Stimulated activated CD8-positive, alpha-beta memory T cell treated with anti-CD3 and anti-CD28 coated beads, Interleukin-4, amount 100 ng/mL, for 48 hours (primary cell): ENCODE measurements at regions not wholly inside any gene's neighbourhood (a gene's known extent, or its start where the extent isn't known, plus 50 kb on each side); places are given as distances from the start of the nearest gene placed in this dataset.
"Not testable (repeated sequence)": the region's sequence is repeated elsewhere in the genome, so short reads cannot be mapped to it uniquely, and the experiment has no call there.

Experiments
- DNase-seq: peaks from one replicate; pipeline ENCODE4 v3.0.0-alpha.2; 2020

DNA sequence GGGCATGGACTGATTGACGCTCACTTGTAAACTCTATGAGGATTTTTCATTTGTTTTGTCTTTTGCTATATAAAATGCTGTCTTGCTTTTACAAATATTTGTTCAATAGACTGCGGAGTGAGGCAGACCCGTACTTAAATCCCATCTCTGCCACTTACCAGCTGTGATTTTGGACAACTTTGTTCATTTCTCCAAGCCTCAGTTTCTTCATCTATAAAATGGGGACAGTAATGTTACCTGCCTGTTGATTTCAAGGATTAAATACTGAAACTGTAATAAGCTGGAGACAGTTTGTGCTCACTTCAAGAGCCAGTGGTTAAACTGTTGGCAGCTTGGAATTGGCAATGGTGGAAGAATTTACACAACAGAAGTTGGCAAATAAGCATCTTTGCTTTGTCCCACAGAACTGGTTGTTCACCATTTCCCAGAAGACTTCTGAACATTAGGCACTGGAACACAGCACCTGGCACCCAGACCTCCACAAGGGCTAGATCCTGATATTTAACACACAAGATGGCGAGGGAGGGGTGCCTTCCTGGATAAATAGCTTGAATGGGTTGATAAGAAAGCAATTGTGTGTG is 479.2 kb downstream of the QKI start:
- no peak for DNase-seq

DNA sequence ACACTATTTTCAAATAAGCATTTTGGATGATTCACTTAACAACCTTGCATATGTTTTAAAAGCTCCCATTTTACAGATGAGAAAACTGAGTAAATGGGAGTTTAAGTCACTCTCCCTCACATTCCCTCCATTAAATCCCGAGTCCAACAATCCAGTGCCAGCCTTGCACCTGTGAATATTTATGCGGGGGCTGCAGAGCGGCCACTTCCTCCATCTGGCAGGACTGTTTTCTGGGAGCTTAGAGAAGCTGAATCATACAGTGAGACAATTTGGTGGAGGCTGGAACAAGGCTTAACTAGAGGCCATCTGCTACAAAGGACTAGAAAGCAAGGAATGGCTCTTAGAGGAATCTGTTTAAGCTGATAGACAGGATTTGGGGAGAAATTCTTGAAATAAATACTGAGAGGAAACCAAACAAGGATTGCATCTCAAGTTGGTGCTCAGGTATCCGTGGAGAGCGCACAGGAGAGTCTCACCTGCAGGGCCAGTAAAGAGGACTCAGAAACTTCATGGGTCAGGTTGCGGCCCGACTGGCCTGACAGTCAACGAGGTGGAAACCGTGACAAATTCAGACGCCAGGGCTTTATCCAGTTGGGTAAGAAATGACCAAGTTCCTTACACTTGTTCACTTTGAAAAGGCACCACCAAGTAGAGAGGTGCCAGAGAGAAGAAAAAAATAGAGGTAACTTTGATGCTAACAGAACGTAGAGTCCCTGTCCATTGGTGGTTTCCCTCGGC is 478.5 kb downstream of the QKI start:
- DNase-seq = no peak

DNA sequence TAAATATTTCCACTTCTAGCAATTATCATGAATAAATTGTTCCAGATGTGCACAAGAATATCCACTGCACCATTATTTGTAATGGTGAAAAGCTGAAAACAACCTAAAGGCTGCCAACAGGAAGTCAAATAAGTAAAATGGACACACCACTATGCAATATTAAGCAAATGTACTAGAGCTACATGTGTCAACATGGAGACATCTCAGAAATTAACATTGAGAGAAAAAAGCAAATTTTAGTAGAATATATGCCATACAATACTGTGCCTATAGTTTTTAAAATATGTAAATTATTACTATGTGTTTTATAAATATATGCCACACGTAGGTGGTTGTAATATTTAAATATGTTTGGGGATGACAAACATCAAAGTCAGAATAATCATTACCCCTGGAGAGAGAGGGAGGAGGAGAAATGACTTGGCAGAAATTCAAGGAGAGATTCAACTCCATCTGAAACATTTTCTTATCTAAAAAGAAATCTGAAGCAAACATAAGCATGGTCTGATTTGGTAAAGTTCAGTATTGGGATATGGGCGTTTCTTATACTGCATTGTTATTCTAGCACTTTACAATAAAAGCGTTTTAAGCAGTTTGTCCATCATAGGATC is 475.5 kb downstream of the QKI start:
- DNase-seq = no peak

DNA sequence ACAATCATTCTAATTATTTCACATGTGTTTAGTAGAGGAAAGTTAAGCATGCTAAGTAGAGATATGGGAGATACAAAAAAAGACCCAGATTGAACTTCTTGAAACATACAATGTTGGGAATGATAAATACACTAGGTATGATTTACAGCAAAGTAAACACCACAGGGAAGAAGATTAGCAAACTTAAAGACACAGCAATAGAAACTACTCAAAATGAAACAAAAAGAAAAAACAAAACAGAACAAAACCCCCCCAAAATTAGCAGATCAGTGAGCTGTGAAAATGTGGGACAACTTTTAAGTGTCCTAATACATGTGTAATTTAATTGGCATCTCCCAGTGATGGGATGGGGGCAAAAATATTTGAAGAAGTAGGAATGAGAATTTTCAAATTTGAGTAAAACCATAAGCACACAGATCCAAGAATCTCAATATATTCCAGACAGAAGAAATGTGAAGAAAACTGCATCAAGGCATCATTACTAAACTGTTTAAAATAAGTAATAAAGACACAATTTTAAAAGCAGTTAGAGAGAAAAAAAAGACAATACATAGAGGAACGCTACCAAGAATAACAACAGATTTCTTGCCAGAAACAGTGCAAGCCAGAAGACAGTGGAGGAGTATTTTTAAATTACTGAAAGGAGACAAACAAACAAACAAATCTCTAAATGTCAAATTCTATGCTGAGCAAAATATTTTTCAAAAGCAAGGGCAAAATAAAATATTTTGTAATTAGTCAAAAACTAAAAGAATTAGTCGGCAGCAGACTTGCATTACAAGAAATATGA is 473.7 kb downstream of the QKI start:
- DNase-seq = no peak

DNA sequence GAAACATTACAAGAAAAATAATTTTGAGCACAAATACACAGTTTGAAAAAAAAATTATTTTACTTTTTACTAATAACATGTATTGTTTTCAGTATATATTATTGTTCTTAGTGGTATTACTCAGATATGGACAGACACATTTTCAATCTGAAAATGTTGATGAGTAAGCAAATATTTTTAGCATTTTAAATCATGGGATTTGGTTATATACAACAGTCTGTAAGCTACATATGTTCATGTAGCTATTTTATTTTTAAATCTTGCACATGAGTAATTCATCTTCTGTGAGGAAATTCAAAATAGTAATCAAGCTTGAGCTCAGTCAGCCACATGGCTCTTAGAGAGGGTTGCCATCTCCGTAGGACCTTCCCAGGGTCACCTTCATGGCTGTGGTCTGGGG is 471.9 kb downstream of the QKI start:
- no peak for DNase-seq

DNA sequence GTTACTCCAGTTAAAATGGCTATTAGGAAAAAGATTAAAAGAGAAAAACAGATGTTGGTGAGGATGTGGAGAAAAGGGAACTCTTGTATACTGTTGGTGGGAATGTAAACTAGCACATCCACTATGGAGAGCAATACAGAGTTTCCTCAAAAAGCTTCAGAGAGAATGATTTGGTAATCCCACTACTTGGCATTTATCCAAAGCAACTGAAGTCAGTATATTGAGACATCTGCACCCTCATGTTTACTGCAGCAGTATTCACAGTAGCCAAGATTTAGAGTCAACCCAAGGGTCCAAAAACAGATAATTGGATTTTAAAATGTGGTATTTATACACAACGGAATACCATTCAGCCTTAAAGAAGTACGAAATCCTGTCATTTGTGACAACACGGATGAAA is 469.5 kb downstream of the QKI start:
- DNase-seq = no peak

DNA sequence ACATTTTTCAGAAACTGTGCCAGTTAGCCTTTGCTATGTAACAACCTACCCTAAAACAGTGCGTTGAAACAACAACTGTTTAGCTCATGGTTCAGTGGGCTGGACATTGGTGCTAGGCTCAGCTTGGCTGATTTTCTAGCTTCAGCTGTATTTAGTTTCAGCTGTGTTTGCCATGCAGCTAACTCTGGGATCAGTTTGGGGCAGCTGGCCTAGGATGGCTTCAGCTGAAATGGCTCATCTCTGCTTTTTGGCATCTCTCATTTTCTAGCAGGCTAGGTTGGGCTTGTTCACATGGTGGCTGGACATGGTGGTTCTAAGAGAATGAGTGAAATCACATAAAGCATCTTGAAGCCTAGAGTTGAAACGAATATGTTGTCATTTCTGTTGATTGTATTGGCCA is 464.2 kb downstream of the QKI start:
- no peak for DNase-seq

DNA sequence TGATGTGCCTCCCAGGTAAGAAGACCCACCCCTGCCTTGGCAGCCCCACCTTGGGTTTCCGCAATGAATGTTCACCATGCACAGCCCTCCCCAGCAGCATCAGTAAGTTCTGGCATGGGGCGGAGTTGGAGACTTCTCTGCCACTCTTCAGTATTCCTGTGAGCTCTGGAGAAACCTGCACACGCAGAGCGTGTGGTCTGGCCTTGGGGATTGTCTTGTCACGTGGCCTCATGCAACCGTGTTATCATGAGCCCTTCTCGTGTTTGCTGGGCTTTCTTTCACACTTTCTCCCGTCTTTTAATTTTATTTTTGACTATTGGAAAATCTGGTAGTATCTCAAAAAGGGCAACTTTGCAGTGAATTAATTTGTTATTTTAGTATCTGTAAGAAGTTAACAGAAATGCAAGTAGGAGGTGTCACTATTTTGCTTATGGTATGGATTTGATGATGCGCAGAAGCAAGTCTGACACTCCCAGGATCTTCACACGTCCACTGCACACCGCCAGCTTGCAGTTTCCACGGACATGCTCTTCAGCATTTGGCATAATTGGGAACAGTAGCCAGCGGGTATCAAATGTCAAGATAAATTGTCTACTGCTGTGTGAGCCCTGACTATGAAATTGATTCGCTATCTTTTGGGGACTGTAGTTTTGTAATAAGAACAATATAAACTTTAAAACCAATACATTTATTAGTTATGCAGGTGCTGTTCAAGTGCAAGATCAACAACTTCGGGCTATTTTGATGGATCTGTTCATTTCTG is 463.5 kb downstream of the QKI start:
- DNase-seq = no peak

DNA sequence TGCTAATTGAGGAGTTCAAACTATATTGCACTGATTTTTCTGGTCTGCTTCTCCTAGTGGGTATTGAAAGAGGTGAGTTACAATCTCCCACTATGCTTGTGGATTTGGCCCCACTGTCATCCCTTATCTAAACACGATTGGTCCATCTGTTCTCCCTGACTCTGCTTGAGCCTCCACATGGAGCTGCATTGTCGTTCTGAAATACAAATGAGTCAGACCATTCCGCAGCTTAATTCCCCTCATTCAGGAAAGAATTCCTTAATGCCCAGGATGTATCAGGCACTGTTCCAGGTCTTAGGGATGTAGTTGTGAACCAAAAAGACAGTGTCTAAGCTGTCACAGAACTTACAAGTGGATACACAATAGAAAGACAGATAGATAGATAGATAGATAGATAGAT is 461.9 kb downstream of the QKI start:
- DNase-seq = no peak

DNA sequence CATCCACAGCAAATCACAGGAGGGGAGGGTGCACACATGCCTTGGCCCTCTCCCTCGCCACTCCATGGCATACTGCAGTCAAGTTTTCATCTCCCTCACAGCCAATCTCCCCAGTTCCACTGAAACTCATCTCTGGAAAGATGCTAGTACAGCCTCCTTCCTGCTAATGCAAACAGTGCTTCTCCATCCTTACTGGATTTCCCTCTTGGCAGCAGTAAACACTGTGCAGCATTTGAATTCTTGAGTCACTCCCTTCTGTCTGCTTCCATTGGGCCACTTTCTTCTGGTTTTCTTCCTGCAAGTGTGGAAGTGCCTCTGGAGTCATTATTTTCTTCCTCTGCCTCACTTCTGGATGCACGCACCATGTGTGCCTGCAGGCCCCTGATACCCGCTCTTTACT is 460.3 kb downstream of the QKI start:
- DNase-seq = no peak

DNA sequence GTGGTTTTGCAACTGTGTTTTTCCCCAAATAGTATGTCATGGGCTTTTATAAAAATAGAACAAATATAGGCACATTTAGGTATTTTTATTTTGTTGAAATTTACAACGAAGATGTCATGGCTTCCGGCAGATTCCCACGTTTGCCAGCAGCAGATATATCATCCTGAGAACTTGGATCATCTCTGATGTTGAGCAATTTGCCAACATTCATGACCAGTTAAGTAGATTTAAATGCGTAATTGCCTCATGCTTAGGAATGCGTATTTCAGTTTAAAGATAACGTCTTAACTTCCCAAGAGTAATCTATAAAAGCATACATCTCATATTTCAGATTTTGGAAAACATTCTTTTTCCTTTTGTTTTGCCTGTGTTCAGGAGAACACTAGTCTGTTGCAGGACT is 457.8 kb downstream of the QKI start:
- no peak for DNase-seq

DNA sequence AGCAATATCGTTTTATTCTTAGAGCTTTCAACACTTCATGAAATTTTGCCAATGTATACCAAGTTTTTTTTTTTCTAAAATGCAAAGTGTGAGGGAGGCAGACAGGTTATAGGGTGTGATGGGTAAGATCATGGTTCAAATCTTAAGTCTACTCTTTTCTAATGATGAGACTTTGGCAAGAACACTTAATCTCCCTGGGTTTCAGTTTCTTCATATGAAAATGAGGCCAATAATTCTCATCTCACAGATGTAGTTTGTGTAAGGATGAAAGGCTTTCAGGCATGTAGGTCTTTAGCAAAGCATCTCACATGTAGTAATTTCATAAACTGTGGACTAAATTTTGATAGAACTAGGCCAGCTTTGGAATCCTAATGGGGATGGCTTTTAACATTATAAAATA is 457.1 kb downstream of the QKI start:
- no peak for DNase-seq

DNA sequence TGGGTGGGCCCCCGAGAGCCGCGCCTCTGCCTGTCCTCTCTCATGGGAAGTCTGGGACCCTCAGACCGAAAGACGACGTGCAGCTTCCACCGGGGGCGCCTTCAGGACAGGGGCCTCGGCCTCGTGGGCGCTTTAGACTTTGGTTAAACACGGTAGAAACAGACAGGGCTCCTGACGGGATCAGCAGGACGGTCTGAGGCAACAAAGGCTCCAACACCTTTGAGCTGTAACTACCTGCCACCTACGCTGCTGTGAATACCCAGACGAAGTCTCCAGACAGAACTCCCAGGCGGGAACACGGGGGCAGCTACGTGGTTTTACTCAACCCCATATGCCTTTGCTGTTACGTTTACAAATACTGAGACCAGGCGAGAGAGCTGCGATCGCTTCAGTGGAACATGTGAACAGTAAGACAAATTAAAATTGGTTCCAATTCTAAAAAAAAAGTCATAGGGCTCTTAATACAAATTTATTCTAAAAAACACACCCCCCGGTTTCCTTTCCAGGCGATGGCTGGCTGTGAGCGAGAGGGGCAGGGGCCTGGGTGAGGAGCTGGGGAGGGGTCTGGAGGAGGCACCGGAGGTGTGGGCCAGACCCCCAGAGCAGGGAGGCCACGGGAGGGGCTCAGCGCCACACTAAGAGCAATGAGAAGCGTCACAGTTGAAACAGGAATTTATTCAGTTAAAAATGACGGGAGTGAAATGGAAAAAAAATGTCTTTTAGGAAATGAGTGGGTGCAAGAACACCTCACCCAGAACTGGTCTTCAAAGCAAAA is 453.2 kb downstream of the QKI start:
- DNase-seq = no peak

DNA sequence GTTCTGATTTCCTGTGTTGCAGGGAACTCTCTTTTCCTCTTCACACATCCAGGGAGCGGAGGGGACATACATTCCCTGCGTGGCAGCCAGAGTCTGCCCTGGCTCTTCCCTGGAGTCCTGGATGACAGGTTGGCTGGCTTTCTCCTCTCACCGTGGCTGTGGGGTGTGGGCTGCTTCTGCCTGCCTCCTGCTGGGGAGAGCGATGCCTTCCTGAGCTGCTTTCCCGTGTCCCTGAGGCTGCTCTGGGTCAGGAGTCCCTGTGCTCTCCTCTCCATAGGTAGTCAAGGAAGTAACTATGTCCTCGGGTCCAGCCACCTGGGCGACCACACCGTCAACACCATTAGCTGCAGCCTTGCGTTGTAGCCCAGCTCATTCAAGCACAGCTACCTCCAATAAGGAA is 451.7 kb downstream of the QKI start:
- no peak for DNase-seq

DNA sequence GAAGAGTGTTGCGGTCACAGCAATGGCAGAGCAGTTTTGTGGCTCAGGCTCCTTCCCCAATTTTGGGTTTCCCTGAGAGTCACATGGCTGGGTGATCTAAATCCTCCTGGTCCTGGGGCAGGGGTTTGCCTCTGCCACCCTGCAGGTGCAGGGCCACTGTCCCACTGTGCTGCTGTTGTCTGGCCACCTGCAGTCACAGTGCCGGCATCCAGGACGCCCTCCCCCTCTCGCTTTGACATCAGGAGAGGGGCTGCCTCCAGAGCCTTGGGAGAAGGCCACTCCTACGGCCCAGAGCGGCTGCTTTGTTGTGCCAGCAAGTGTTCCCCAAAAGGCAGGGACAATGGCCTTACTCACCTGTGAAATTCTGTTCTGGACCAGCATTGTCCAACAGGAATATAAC is 449.0 kb downstream of the QKI start:
- DNase-seq = no peak

DNA sequence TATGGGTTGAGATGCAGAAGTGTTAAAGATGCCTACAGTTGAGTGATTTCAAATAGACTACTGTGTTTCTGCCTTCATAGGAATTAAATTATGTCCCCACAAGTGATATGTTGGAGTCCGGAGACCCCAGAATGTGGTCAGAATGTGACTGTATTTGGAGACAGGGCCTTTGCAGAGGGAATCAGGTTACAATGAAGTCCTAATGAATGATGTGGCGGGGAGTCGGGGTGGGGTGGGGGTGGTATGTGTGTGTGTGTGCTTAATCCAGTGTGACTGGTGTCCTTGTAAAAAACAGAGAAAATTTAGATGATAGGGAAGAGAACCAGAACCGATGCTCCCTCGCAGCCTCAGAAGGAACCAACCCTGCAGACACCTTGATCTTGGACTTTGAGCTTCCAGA is 448.2 kb downstream of the QKI start:
- no peak for DNase-seq

DNA sequence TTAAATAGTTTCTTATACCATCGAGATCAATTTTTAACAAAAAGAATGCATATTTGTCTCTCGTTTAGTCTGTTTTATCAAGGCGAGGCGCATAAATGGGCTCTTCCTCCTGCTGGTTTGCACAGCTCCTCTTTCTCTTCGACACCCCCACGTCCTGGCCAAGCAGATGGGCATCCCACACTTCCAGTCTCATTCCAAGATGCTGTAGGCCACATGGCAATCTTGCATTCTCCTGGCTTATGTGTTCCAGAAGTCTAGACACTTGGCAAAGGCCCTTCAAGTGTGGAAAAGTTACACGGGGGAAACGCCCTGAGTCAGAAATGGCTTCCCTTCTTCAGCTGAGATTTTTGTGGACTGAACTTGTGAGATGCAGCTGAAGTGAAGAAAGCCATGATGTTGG is 447.1 kb downstream of the QKI start:
- no peak for DNase-seq

DNA sequence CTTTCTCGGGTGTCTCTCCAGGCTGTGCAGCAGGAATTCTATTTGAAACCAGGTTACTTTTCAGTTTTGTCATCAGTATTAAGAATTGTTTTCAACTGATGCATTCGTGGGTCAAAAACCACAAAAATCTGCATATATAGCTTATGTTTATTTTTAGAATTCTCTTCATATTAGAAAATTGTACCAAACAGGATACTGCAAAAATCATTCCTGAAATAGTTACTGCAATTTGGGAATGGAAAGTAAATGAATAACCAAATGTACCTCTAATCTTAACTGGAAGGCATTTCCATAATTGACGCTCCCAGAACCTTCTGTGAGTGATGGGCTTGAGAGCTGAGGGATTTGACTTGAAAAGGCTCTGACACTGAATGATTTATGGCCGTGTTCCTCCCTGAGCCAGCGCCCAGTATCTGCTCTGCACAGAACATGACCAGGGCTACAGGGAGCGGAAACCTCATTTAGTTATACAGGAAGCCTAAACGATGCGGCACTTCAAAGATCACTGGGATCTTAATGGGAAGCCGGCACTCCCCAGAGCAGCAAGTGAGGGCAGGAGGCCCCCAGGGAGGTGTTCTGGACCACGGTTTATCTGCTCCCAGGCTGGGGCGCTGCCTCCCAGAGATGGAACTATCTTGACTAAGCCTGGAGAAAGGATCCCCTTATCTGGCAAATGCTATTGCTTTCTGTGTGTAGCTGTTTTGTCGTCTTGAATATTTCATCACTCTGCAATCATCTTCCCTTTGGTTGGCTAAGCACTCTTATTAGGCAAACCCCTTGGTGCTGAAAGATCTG is 446.0 kb downstream of the QKI start:
- no peak for DNase-seq

DNA sequence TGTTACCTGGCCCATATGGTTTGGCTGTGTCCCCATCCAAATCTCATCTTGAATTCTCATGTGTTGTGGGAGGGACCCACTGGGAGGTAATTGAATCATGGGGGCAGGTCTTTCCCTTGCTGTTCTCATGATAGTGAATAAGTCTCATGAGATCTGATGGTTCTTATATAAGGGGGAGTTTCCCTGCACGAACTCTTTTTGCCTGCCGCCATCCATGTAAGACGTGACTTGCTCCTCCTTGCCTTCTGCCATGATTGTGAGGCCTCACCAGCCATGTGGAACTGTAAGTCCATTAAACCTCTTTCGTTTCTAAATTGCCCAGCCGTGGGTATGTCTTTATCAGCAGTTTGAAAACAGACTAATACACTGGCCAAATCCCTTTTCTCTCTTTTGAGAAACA is 444.4 kb downstream of the QKI start:
- DNase-seq = not testable (repeated sequence)

DNA sequence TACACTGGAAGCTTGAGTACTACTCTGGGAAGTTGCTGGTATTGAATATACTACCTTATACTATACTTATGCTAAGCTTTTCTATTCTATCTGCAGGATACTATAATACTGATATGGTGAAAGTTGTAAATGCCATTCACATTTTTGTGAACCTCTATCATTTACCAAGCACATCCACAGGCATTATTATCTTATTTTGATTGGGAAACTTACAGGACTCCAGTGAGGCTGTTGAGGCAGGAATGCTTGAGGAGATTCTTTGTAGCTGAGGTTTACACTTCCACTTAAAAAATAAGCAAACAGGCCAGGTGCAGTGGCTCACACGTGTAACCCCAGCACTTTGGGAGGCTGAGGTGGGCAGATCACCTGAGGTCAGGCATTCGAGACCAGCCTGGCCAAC is 442.9 kb downstream of the QKI start:
- no peak for DNase-seq

DNA sequence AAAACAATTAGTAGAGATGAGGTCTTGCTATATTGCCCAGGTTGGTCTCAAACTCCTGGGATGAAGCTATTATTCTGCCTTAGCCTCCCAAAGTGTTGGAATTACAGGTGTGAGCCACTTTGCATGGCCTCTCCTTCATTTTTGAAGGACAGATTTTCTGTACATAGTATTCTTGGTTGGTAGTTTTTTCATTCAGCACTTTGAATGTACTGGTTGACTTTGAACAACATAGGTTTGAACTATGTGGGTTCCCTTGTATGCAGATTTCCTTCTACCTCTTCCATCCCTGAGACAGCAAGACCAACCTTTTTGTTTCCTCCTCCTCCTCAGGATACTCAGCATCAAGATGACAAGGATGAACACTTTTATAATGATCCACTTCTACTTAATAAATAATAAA is 436.4 kb downstream of the QKI start:
- DNase-seq = no peak

DNA sequence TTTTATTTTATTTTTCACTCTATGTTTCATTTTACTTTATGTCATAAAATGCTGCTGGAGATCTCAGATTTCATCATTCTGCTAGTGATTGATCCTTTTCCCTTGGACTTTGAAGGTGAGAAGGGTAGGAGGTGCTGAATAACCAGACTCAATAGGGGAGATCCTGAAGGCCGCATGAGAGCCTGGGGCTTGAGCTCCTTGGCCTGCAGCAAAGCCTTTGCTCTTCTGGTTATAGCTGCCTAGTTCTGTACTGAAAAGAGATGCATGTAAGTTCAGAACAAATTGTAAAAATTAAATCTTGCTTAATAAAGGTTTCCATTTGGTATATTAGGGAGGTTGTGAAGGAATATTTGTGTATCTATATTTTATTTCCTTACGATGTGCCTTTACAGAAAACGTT is 430.2 kb downstream of the QKI start:
- DNase-seq = no peak
